ENCODE measurements at regions not wholly inside any gene's neighbourhood (a gene's known extent, or its start where the extent isn't known, plus 50 kb on each side); places are given as distances from the start of the nearest gene placed in this dataset.

DNA sequence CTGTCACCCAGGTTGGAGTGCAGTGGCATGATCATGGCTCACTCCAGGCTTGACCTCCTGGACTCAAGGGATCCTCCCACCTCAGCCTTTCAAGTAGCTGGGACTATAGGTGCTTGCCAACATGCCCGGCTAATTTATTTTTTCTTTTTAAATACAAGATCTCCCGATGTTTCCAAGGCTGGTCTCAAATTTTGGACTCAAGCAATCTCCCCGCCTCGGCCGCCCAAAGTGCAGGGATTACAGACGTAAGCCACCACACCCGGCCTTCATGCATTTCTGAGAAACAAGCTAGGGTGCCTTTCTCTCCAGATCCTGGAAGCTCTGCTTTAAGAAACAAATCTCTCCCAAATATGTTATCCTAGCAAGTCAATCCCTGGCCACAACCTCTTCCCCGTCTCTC is 234.1 kb downstream of the FBXO15 start:
- intact Hi-C loops (cut with micrococcal nuclease), result no loop called here
- no peaks in the 10 kb centered on the region for H3K79me2 ChIP-seq (ENCODE audit: insufficient read depth, low read length)
- no peaks in the 10 kb centered on the region for H3K4me1 Mint-ChIP-seq
- 92% methylated on average over 7 of the region's 8 CpGs for whole genome bisulfite sequencing (ENCODE audit: insufficient coverage)
- no peak overlapping the region for H3K27ac Mint-ChIP-seq
- no peak overlapping the region for H3K9ac ChIP-seq (ENCODE audit: insufficient read depth, low read length, poor library complexity, severe bottlenecking)
- no peaks in the 10 kb centered on the region for H3K27me3 ChIP-seq (ENCODE audit: control insufficient read depth in 2 of 2, insufficient read depth in 2 of 2, low read length in 2 of 2)
- H4K20me1 ChIP-seq (ENCODE audit: insufficient read depth, low read length), result no peaks in the 10 kb centered on the region
- no peak overlapping the region for H3K4me3 ChIP-seq (replicated peaks in 1 of 3; ENCODE audit: low read depth in 2 of 3, low read length in 3 of 3)
- no peak for DNase-seq
- H3K9me3 ChIP-seq (replicated peaks in 1 of 2; ENCODE audit: control insufficient read depth in 1 of 2, insufficient read depth in 1 of 2, low read length in 2 of 2), result no peaks in the 10 kb centered on the region
- no peaks in the 10 kb centered on the region for H3K36me3 ChIP-seq (replicated peaks in 1 of 2; ENCODE audit: control insufficient read depth in 1 of 2, insufficient read depth in 2 of 2, low read length in 2 of 2)
- peaks cover 0 to 3% (median 0%) of the 10 kb centered on the region in 7 donors for H3K9me3 Mint-ChIP-seq
- H3K27me3 Mint-ChIP-seq (ENCODE audit: low read depth in 3 of 3), result peaks cover 0 to 3% (median 0%) of the 10 kb centered on the region in 3 donors
- TF ChIP-seq, protein P1, sequence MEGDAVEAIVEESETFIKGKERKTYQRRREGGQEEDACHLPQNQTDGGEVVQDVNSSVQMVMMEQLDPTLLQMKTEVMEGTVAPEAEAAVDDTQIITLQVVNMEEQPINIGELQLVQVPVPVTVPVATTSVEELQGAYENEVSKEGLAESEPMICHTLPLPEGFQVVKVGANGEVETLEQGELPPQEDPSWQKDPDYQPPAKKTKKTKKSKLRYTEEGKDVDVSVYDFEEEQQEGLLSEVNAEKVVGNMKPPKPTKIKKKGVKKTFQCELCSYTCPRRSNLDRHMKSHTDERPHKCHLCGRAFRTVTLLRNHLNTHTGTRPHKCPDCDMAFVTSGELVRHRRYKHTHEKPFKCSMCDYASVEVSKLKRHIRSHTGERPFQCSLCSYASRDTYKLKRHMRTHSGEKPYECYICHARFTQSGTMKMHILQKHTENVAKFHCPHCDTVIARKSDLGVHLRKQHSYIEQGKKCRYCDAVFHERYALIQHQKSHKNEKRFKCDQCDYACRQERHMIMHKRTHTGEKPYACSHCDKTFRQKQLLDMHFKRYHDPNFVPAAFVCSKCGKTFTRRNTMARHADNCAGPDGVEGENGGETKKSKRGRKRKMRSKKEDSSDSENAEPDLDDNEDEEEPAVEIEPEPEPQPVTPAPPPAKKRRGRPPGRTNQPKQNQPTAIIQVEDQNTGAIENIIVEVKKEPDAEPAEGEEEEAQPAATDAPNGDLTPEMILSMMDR (IDR thresholded peaks at IDR 0.05), result no peak
- no peak overlapping the region for H2AFZ ChIP-seq (ENCODE audit: insufficient read depth, low read depth, low read length, poor library complexity, severe bottlenecking)
- no peak overlapping the region for H3K4me2 ChIP-seq (replicated peaks; ENCODE audit: extremely low read depth, low read length, poor library complexity, severe bottlenecking)
- H3K36me3 Mint-ChIP-seq, result no peaks in the 10 kb centered on the region
- no peak overlapping the region for H3K27ac ChIP-seq (ENCODE audit: low read depth in 1 of 2, low read length in 2 of 2)
- no peak overlapping the region for H3K4me3 Mint-ChIP-seq
- no peaks in the 10 kb centered on the region for H3K4me1 ChIP-seq (ENCODE audit: control insufficient read depth in 1 of 2, insufficient read depth in 2 of 2, low read length in 2 of 2)

DNA sequence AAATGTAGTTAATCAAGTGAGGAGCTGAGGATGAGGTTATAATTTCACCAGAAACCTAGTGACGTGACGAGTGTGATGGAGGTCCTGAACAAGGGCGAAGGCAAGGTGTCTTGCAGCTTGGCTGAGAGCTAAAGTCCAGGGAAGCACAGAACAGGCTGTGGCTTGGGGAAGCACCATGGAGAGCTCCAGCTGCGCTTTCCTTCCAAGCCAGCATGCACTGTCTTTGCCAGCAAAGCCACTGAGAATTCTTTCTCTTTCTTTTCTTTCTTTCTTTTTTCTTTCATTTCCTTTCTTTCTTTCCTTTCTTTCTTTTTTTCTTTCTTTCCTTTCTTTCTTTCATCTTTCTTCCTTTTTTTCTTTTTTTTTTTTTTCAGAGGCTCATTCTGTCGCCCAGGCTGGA is 239.3 kb downstream of the FBXO15 start:
- no peaks in the 10 kb centered on the region for H3K27me3 ChIP-seq (ENCODE audit: control insufficient read depth in 2 of 2, insufficient read depth in 2 of 2, low read length in 2 of 2)
- H3K27ac ChIP-seq (ENCODE audit: low read depth in 1 of 2, low read length in 2 of 2), result no peak overlapping the region
- TF ChIP-seq, protein P1 (IDR thresholded peaks at IDR 0.05), result no peak
- no peaks in the 10 kb centered on the region for H3K9me3 ChIP-seq (replicated peaks in 1 of 2; ENCODE audit: control insufficient read depth in 1 of 2, insufficient read depth in 1 of 2, low read length in 2 of 2)
- no peak overlapping the region for H3K4me3 ChIP-seq (replicated peaks in 1 of 3; ENCODE audit: low read depth in 2 of 3, low read length in 3 of 3)
- DNase-seq, result no peak
- Mint-ChIP-seq H3K27me3 (ENCODE audit: low read depth in 3 of 3) (no peaks in the 10 kb centered on the region), H3K27ac (no peak overlapping the region), H3K4me1 (no peaks in the 10 kb centered on the region), H3K36me3 (no peaks in the 10 kb centered on the region), H3K9me3 (peaks cover 0 to 3% (median 0%) of the 10 kb centered on the region in 7 donors), H3K4me3 (no peak overlapping the region)
- no peaks in the 10 kb centered on the region for H3K36me3 ChIP-seq (replicated peaks in 1 of 2; ENCODE audit: control insufficient read depth in 1 of 2, insufficient read depth in 2 of 2, low read length in 2 of 2)
- no peak overlapping the region for H3K4me2 ChIP-seq (replicated peaks; ENCODE audit: extremely low read depth, low read length, poor library complexity, severe bottlenecking)
- no peak overlapping the region for H3K9ac ChIP-seq (ENCODE audit: insufficient read depth, low read length, poor library complexity, severe bottlenecking)
- H2AFZ ChIP-seq (ENCODE audit: insufficient read depth, low read depth, low read length, poor library complexity, severe bottlenecking), result no peak overlapping the region
- no peaks in the 10 kb centered on the region for H3K4me1 ChIP-seq (ENCODE audit: control insufficient read depth in 1 of 2, insufficient read depth in 2 of 2, low read length in 2 of 2)
- H3K79me2 ChIP-seq (ENCODE audit: insufficient read depth, low read length), result no peaks in the 10 kb centered on the region
- WGBS (ENCODE audit: insufficient coverage), result 38% methylated on average over 4 of the region's 5 CpGs
- H4K20me1 ChIP-seq (ENCODE audit: insufficient read depth, low read length), result no peaks in the 10 kb centered on the region
- intact Hi-C loops (cut with micrococcal nuclease), result no loop called here

Data from CD14-positive monocyte (primary cell).